ENCODE measurements at regions not wholly inside any gene's neighbourhood (a gene's known extent, or its start where the extent isn't known, plus 50 kb on each side); places are given as distances from the start of the nearest gene placed in this dataset.

DNA sequence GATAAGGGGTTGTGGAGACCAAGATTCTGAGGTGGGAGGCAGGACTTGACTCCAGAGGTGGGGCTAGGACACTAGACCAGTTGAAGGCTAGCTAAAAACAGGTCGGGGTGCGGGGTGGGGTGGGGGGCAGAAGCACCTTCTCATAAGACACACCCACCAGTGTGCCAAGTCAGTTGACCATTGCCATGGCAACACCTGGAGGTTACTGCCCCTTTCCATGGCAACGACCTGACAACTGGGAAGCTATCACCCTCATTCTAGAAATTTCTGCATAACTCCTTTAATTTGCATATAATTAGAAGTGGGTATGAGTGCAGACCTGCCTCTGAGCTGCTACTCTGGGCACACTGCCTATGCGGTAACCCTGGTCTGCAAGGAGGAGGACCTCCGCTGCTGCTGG is 53.9 kb upstream of the ALOX12 start:
- no peak overlapping the region for H3K4me3 ChIP-seq (ENCODE audit: extremely low read depth, insufficient read depth, low read length, poor library complexity, severe bottlenecking)
- H3K4me1 ChIP-seq (ENCODE audit: control insufficient read depth, insufficient read depth, low read length, poor library complexity, severe bottlenecking) = no peaks in the 10 kb centered on the region
- no peaks in the 10 kb centered on the region for H3K9me3 ChIP-seq (ENCODE audit: control insufficient read depth, low read length)
- WGBS, 2 experiments (ENCODE audit: insufficient coverage in 2 of 2) = 89% methylated on average over 3 of the region's 5 CpGs; no CpG with 5 or more reads in 1 of the 2 experiments
- H3K36me3 ChIP-seq (ENCODE audit: control insufficient read depth, insufficient read depth, low read length) = no peaks in the 10 kb centered on the region
- no peak overlapping the region for H3K27ac ChIP-seq (ENCODE audit: low read depth, low read length, severe bottlenecking)

DNA sequence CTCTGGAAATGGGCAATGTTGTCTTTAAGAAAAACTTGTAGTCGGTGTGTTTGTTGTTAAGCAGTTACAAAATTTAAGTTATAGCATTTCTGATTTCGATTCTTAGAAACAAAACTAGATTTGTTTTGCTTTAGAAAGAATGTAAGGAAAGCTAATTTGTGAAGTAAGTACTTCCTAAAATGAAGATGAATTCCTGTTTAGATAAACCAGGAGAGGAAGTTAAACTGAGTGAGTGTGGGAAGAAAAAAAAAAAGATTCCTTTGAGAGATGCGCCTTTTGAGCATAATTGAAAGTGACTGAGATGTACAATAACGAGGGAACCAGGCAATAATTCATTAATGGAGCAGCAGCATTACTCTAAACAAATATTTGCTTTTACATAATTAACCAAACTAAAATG is 52.4 kb upstream of the ALOX12 start:
- no peaks in the 10 kb centered on the region for H3K4me1 ChIP-seq (ENCODE audit: control insufficient read depth, insufficient read depth, low read length, poor library complexity, severe bottlenecking)
- no peak overlapping the region for H3K27ac ChIP-seq (ENCODE audit: low read depth, low read length, severe bottlenecking)
- 81 to 89% methylated on average over 2 to 3 of the region's 4 CpGs for WGBS, 2 experiments (ENCODE audit: insufficient coverage in 2 of 2)
- no peaks in the 10 kb centered on the region for H3K9me3 ChIP-seq (ENCODE audit: control insufficient read depth, low read length)
- H3K36me3 ChIP-seq (ENCODE audit: control insufficient read depth, insufficient read depth, low read length) = no peaks in the 10 kb centered on the region
- no peak overlapping the region for H3K4me3 ChIP-seq (ENCODE audit: extremely low read depth, insufficient read depth, low read length, poor library complexity, severe bottlenecking)

All from mesodermal cell (in vitro differentiated cells).